ENCODE measurements at regions not wholly inside any gene's neighbourhood (a gene's known extent, or its start where the extent isn't known, plus 50 kb on each side); places are given as distances from the start of the nearest gene placed in this dataset.

DNA sequence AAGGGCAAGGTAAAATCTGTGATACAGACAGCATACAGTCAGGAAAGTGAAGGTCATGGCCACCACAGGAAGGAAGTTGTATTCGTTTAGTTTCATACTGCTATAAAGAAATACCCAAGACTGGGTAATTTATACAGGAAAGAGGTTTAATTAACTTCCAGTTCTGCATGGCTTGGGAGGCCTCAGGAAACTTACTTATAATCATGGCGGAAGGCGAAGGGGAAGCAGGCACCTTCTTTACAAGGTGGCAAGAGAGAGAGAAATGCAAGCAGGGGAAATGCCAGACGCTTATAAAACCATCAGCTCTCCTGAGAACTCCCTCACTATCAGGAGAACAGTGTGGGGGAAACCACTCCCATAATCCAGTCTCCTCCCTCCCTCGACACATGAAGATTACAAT is 353.7 kb upstream of the SEMA6D start:
- peak; percentile 69 for DNase-seq (ENCODE audit: low spot score)
- BruUV-seq (replicated peaks): no TSS peak
- H3K4me3 ChIP-seq (ENCODE audit: low read depth, low read length, poor library complexity, severe bottlenecking): no peak overlapping the region
- TF ChIP-seq, protein P1, sequence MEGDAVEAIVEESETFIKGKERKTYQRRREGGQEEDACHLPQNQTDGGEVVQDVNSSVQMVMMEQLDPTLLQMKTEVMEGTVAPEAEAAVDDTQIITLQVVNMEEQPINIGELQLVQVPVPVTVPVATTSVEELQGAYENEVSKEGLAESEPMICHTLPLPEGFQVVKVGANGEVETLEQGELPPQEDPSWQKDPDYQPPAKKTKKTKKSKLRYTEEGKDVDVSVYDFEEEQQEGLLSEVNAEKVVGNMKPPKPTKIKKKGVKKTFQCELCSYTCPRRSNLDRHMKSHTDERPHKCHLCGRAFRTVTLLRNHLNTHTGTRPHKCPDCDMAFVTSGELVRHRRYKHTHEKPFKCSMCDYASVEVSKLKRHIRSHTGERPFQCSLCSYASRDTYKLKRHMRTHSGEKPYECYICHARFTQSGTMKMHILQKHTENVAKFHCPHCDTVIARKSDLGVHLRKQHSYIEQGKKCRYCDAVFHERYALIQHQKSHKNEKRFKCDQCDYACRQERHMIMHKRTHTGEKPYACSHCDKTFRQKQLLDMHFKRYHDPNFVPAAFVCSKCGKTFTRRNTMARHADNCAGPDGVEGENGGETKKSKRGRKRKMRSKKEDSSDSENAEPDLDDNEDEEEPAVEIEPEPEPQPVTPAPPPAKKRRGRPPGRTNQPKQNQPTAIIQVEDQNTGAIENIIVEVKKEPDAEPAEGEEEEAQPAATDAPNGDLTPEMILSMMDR (conservative IDR thresholded peaks at IDR 0.05; ENCODE audit: low read depth, low read length): no peak
- TF ChIP-seq EZH2 (IDR thresholded peaks at IDR 0.05; ENCODE audit: borderline replicate concordance, low read depth, low read length, poor library complexity, severe bottlenecking): no peak
- H3K27me3 ChIP-seq (replicated peaks; ENCODE audit: insufficient read depth, low read depth, low read length, poor library complexity): no peaks in the 10 kb centered on the region
- intact Hi-C loops (cut with micrococcal nuclease; ENCODE audit: unreplicated experiment): no loop called here
- H3K9me3 ChIP-seq (ENCODE audit: low read depth, low read length, poor library complexity, severe bottlenecking): no peaks in the 10 kb centered on the region
- no peaks in the 10 kb centered on the region for H3K36me3 ChIP-seq (ENCODE audit: insufficient read depth, low read length, poor library complexity, severe bottlenecking)
- CTCF ChIA-PET: no interaction called here
- H3K4me1 ChIP-seq (ENCODE audit: insufficient read depth, low read length, poor library complexity, severe bottlenecking): peaks cover 13% of the 10 kb centered on the region
- POLR2A ChIA-PET (ENCODE audit: low non-redundant PET): no interaction called here
- H3K27ac ChIP-seq (ENCODE audit: low read depth, low read length, poor library complexity, severe bottlenecking): peak overlapping the region; percentile 14

DNA sequence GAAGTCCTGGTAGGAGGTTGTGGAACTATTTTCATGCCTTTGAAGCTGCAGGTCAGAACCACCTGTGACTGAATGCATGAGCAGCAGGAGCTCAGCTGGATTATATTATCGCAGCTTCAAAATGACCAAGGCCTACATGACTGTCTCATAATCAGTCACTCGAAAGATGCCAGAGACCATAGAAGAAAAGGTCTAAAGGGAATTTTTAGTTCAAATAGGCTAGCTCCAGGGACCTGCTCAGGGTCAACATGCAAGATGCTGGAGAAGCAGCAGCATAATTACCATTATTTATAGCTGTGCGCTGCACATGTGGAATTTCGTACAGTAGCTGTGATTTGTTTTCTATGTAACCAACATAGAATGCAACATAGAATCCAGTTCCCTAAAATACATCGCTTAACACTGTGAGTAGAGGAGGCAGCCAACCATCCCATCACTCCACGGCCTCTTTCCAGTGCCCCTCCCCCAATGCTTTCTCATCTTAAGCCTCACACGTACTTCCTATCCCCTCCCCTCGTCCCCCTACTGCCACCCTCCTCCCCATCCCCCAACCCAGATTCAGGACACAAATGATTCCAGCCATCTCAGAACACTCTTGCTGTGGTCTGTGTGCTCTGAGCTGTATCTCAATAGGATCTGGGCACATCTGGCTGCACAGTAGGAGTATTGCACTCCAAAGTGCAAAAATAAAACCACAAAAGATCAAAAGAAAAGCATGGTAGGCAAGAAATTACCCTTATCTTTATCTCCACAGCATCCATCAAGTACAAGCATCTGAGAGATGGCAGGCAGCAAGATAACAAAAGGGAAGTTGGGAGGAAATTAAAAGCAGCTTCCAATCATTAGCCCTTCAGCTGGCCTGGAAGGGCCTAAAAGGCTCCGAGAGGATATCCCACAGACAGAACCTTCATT is 352.8 kb upstream of the SEMA6D start:
- POLR2A ChIA-PET (ENCODE audit: low non-redundant PET): no interaction called here
- Histone ChIP-seq H3K27ac (ENCODE audit: low read depth, low read length, poor library complexity, severe bottlenecking) (peak overlapping the region; percentile 14), H3K27me3 (replicated peaks; ENCODE audit: insufficient read depth, low read depth, low read length, poor library complexity) (no peaks in the 10 kb centered on the region), H3K36me3 (ENCODE audit: insufficient read depth, low read length, poor library complexity, severe bottlenecking) (no peaks in the 10 kb centered on the region), H3K4me1 (ENCODE audit: insufficient read depth, low read length, poor library complexity, severe bottlenecking) (peaks cover 13% of the 10 kb centered on the region), H3K9me3 (ENCODE audit: low read depth, low read length, poor library complexity, severe bottlenecking) (no peaks in the 10 kb centered on the region), H3K4me3 (ENCODE audit: low read depth, low read length, poor library complexity, severe bottlenecking) (no peak overlapping the region)
- intact Hi-C loops (cut with micrococcal nuclease; ENCODE audit: unreplicated experiment): no loop called here
- TF ChIP-seq EZH2 (IDR thresholded peaks at IDR 0.05; ENCODE audit: borderline replicate concordance, low read depth, low read length, poor library complexity, severe bottlenecking): no peak
- TF ChIP-seq, protein P1 (conservative IDR thresholded peaks at IDR 0.05; ENCODE audit: low read depth, low read length): no peak
- no peak for DNase-seq (ENCODE audit: low spot score)
- BruUV-seq (replicated peaks): no TSS peak
- CTCF ChIA-PET: no interaction called here

DNA sequence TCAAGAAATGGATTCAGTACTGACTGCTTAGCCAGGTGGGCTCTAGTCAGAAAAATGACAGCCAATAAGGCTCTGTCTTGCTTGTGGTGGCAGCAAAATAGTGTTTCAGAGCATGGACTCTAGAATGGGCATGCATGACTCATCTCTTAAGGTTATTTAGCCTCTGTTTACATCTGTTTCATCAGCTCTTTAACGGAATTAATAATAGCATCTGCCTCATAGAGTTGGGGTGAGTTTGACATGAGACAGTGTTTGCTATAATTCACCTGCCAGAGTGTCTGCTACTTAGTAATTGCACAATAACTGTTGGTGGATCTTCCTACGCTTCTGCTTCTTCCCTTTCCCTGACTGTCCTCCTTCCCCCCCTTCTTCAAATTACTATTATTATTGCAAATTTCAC is 350.4 kb upstream of the SEMA6D start:
- TF ChIP-seq, protein P1 (conservative IDR thresholded peaks at IDR 0.05; ENCODE audit: low read depth, low read length): no peak
- TF ChIP-seq EZH2 (IDR thresholded peaks at IDR 0.05; ENCODE audit: borderline replicate concordance, low read depth, low read length, poor library complexity, severe bottlenecking): no peak
- H3K9me3 ChIP-seq (ENCODE audit: low read depth, low read length, poor library complexity, severe bottlenecking): no peaks in the 10 kb centered on the region
- no peak overlapping the region for H3K27ac ChIP-seq (ENCODE audit: low read depth, low read length, poor library complexity, severe bottlenecking)
- no TSS peak for BruUV-seq (replicated peaks)
- intact Hi-C loops (cut with micrococcal nuclease; ENCODE audit: unreplicated experiment): no loop called here
- no peaks in the 10 kb centered on the region for H3K36me3 ChIP-seq (ENCODE audit: insufficient read depth, low read length, poor library complexity, severe bottlenecking)
- CTCF ChIA-PET: no interaction called here
- H3K27me3 ChIP-seq (replicated peaks; ENCODE audit: insufficient read depth, low read depth, low read length, poor library complexity): no peaks in the 10 kb centered on the region
- H3K4me1 ChIP-seq (ENCODE audit: insufficient read depth, low read length, poor library complexity, severe bottlenecking): peaks cover 13% of the 10 kb centered on the region
- POLR2A ChIA-PET (ENCODE audit: low non-redundant PET): no interaction called here
- DNase-seq (ENCODE audit: low spot score): no peak
- no peak overlapping the region for H3K4me3 ChIP-seq (ENCODE audit: low read depth, low read length, poor library complexity, severe bottlenecking)
